IMR-90 (cell line): ENCODE measurements at regions not wholly inside any gene's neighbourhood (a gene's known extent, or its start where the extent isn't known, plus 50 kb on each side); places are given as distances from the start of the nearest gene placed in this dataset.

Experiments
- ATAC-seq: fragments of 200-7000 bp; cut with Tn5 transposase; 2 replicates; pipeline ENCODE4 v1.9.1; 2020; ENCODE audit warnings: low read depth, mild to moderate bottlenecking, moderate library complexity
- BruUV-seq: library from RNA; stranded (reverse); fragments of 400-500 nt; replicated peaks from 2 replicates; lab custom pipeline; 2021; lab: Mats Ljungman, UMichigan
- CTCF ChIA-PET: fragments of 300-600 bp; formaldehyde crosslinking; extraction: SDS; loops from one replicate; lab custom pipeline; 2021; ENCODE audit warnings: antibody characterized with exemption; lab: Yijun Ruan, JAX
- POLR2A ChIA-PET: fragments of 300-600 bp; sonication (Branson Sonifier 250); formaldehyde crosslinking; loops from one replicate; lab custom pipeline; 2022; ENCODE audit warnings: antibody characterized with exemption; ENCODE audit not compliant: unreplicated experiment; lab: Charles Lee
- DNase-seq: peaks from one replicate; pipeline ENCODE4 v3.0.0; 2013
- H2AFZ ChIP-seq: replicated peaks from 2 replicates; pipeline ENCODE3; 2013; ENCODE audit warnings: low read length, mild to moderate bottlenecking; ENCODE audit not compliant: poor library complexity
- H2AK5ac ChIP-seq: 2 replicates; pipeline ENCODE4 v1.6.1; 2013; ENCODE audit warnings: low read depth, low read length, inconsistent platforms
- H2AK9ac ChIP-seq: replicated peaks from 2 replicates; pipeline ENCODE3; 2013; ENCODE audit warnings: mild to moderate bottlenecking, low read depth, low read length, moderate library complexity; ENCODE audit not compliant: poor library complexity
- H2BK120ac ChIP-seq: 2 replicates; pipeline ENCODE4 v1.6.1; 2013; ENCODE audit warnings: low read depth, low read length, inconsistent platforms
- H2BK15ac ChIP-seq: 3 replicates; pipeline ENCODE4 v1.6.1; 2013; ENCODE audit warnings: low read depth, low read length, inconsistent platforms
- H2BK20ac ChIP-seq: 2 replicates; pipeline ENCODE4 v1.6.1; 2013; ENCODE audit warnings: low read depth, mild to moderate bottlenecking, inconsistent platforms, low read length, moderate library complexity
- H2BK5ac ChIP-seq: 2 replicates; pipeline ENCODE4 v1.6.1; 2013; ENCODE audit warnings: mild to moderate bottlenecking, low read depth, low read length, inconsistent platforms; ENCODE audit not compliant: poor library complexity, severe bottlenecking
- H3K14ac ChIP-seq: replicated peaks from 2 replicates; pipeline ENCODE4 v1.6.1; 2013; ENCODE audit warnings: low read depth, low read length, inconsistent platforms
- H3K18ac ChIP-seq: 2 replicates; pipeline ENCODE4 v1.6.1; 2013; ENCODE audit warnings: low read depth, low read length, control low read depth
- H3K23ac ChIP-seq: 2 replicates; pipeline ENCODE4 v1.6.1; 2013; ENCODE audit warnings: low read depth, low read length, inconsistent platforms
- H3K27ac ChIP-seq: 2 replicates; pipeline ENCODE4 v1.5.1; 2013; ENCODE audit warnings: mild to moderate bottlenecking, control low read depth, low read length; ENCODE audit not compliant: insufficient read depth
- H3K27me3 ChIP-seq: 2 replicates; pipeline ENCODE4 v1.6.1; 2013; ENCODE audit warnings: low read length; ENCODE audit not compliant: control insufficient read depth, insufficient read depth
- H3K36me3 ChIP-seq: 2 replicates; pipeline ENCODE4 v1.6.1; 2013; ENCODE audit warnings: low read length, mixed read lengths; ENCODE audit not compliant: control insufficient read depth, insufficient read depth
- H3K4ac ChIP-seq: 2 replicates; pipeline ENCODE4 v1.6.1; 2013; ENCODE audit warnings: low read depth, low read length, inconsistent platforms
- H3K4me1 ChIP-seq: 2 replicates; pipeline ENCODE4 v1.6.1; 2013; ENCODE audit warnings: low read length, mixed read lengths; ENCODE audit not compliant: control insufficient read depth, insufficient read depth
- H3K4me2 ChIP-seq: 2 replicates; pipeline ENCODE4 v1.6.1; 2013; ENCODE audit warnings: low read depth, mild to moderate bottlenecking, control low read depth, low read length, moderate library complexity
- H3K4me3 ChIP-seq: 2 replicates; pipeline ENCODE4 v1.5.1; 2013; ENCODE audit warnings: low read depth, mild to moderate bottlenecking, control low read depth, low read length, moderate library complexity; ENCODE audit not compliant: insufficient read depth
- H3K56ac ChIP-seq: 2 replicates; pipeline ENCODE4 v1.6.1; 2013; ENCODE audit warnings: low read length, inconsistent platforms; ENCODE audit not compliant: insufficient read depth; ENCODE audit errors: extremely low read depth
- H3K79me1 ChIP-seq, 2 experiments: 2 replicates each; pipeline ENCODE4 v1.6.1; 2013; ENCODE audit warnings: low read length in 2 of 2, inconsistent platforms in 1 of 2, low read depth in 1 of 2
- H3K9ac ChIP-seq: 2 replicates; pipeline ENCODE4 v1.6.1; 2013; ENCODE audit warnings: low read depth, low read length, control low read depth
- H3K9me1 ChIP-seq: 2 replicates; pipeline ENCODE4 v1.6.1; 2013; ENCODE audit warnings: low read length, inconsistent platforms; ENCODE audit not compliant: insufficient read depth
- H3K9me3 ChIP-seq: 2 replicates; pipeline ENCODE4 v1.6.1; 2013; ENCODE audit warnings: low read length; ENCODE audit not compliant: control insufficient read depth, insufficient read depth
- H4K20me1 ChIP-seq: 2 replicates; pipeline ENCODE4 v1.6.1; 2013; ENCODE audit warnings: low read length, inconsistent platforms; ENCODE audit not compliant: insufficient read depth
- H4K5ac ChIP-seq: 2 replicates; pipeline ENCODE4 v1.6.1; 2013; ENCODE audit warnings: mild to moderate bottlenecking, low read depth, low read length, control low read depth
- H4K8ac ChIP-seq, 2 experiments: 2 replicates each; pipeline ENCODE4 v1.6.1; 2013; ENCODE audit warnings: low read depth in 2 of 2, low read length in 2 of 2, control low read depth in 1 of 2, inconsistent platforms in 1 of 2
- H4K91ac ChIP-seq: 2 replicates; pipeline ENCODE4 v1.6.1; 2013; ENCODE audit warnings: low read depth, low read length, inconsistent platforms; ENCODE audit not compliant: insufficient read depth
- CEBPB ChIP-seq: IDR thresholded peaks from 2 replicates; pipeline ENCODE4 v1.6.1; 2012; ENCODE audit warnings: low read depth, low read length, improper control_type of control experiment
- CTCF ChIP-seq: conservative IDR thresholded peaks from 2 replicates; pipeline ENCODE4 v1.5.1; 2012; ENCODE audit warnings: mild to moderate bottlenecking, low read depth, low read length, improper control_type of control experiment
- FOS ChIP-seq: fragments of 150-350 bp; IDR thresholded peaks from 2 replicates; pipeline ENCODE4 v1.6.1; 2016; ENCODE audit warnings: low read depth, low read length
- MAFK ChIP-seq: IDR thresholded peaks from 2 replicates; pipeline ENCODE4 v1.6.1; 2012; ENCODE audit warnings: low read depth, low read length, improper control_type of control experiment
- MAZ ChIP-seq: IDR thresholded peaks from 2 replicates; pipeline ENCODE4 v1.6.1; 2012; ENCODE audit warnings: low read depth, mild to moderate bottlenecking, low read length, improper control_type of control experiment, moderate library complexity, borderline replicate concordance
- MXI1 ChIP-seq: IDR thresholded peaks from 2 replicates; pipeline ENCODE4 v1.6.1; 2012; ENCODE audit warnings: low read depth, mild to moderate bottlenecking, low read length, moderate library complexity, borderline replicate concordance
- NFE2L2 ChIP-seq: fragments of 150-350 bp; IDR thresholded peaks from 2 replicates; pipeline ENCODE4 v1.6.1; 2016; ENCODE audit warnings: low read depth, mild to moderate bottlenecking, low read length
- POLR2A ChIP-seq: IDR thresholded peaks from 2 replicates; pipeline ENCODE4 v1.6.1; 2012; ENCODE audit warnings: mild to moderate bottlenecking, low read depth, low read length
- RAD21 ChIP-seq: IDR thresholded peaks from 2 replicates; pipeline ENCODE4 v1.6.1; 2012; ENCODE audit warnings: low read length, improper control_type of control experiment
- RCOR1 ChIP-seq: IDR thresholded peaks from 2 replicates; pipeline ENCODE4 v1.6.1; 2012; ENCODE audit warnings: mild to moderate bottlenecking, low read length, improper control_type of control experiment; ENCODE audit not compliant: insufficient replicate concordance
- RFX5 ChIP-seq: IDR thresholded peaks from 2 replicates; pipeline ENCODE4 v1.8.0; 2012; ENCODE audit warnings: low read depth, mild to moderate bottlenecking, low read length, moderate library complexity
- SMC3 ChIP-seq: fragments of 150-350 bp; IDR thresholded peaks from 2 replicates; pipeline ENCODE4 v1.6.1; 2016; ENCODE audit warnings: low read depth, mild to moderate bottlenecking, antibody characterized with exemption, low read length, moderate library complexity
- USF2 ChIP-seq: fragments of 150-350 bp; IDR thresholded peaks from 2 replicates; pipeline ENCODE4 v1.6.1; 2017; ENCODE audit warnings: mild to moderate bottlenecking, antibody characterized with exemption, low read length, low read depth
- WGBS, 2 experiments: methylation state at CpG; one replicate each; pipeline versions ENCODE4 v1.1.5 to v1.1.7; 2013; ENCODE audit warnings: missing lambda C conversion rate in 2 of 2; ENCODE audit not compliant: insufficient read length in 1 of 2; ENCODE audit errors: extremely low coverage in 2 of 2; 5-methylcytosine and 5-hydroxymethylcytosine counted together
- dilution Hi-C: fragments of 300-500 bp; cut with HindIII; formaldehyde crosslinking; loops from one replicate; pipeline ENCODE4 v1.14.3; 2018; ENCODE audit warnings: low sequenced_read_pairs; ENCODE audit not compliant: unreplicated experiment
- in situ Hi-C: fragments of 300-500 bp; cut with MboI; formaldehyde crosslinking; loops from 3 replicates; pipeline ENCODE4 v1.14.3; 2019; ENCODE audit warnings: low sequenced_read_pairs, inconsistent platforms, mixed read lengths
- intact Hi-C: fragments of 100-400 bp; cut with micrococcal nuclease; formaldehyde crosslinking; loops from 2 replicates; pipeline ENCODE4 v1.10.0; 2022

GRCh38 chr14:100432652-100433427 lies 109.7 kb downstream of the SLC25A47 start (continued):
- TF ChIP-seq SMC3: no peak

- Histone ChIP-seq H2AFZ (no peak overlapping the region), H3K14ac (no peak overlapping the region), H3K56ac (no peak overlapping the region), H2BK20ac (no peak overlapping the region), H3K23ac (no peak overlapping the region), H2AK9ac (no peak overlapping the region), H2BK5ac (no peak overlapping the region), H3K4me1 (peaks cover 1% of the 10 kb centered on the region; the same call in 1 of the 2 replicates), H3K4me3 (no peak overlapping the region), H3K36me3 (no peaks in the 10 kb centered on the region), H3K4ac (no peak overlapping the region), H4K5ac (no peak overlapping the region), H3K4me2 (no peak overlapping the region), H3K27ac (no peak overlapping the region), H4K91ac (no peak overlapping the region), H3K9me1 (peaks cover 20% of the 10 kb centered on the region; the same call in 1 of the 2 replicates), H2AK5ac (no peak overlapping the region), H4K20me1 (peaks cover 25% of the 10 kb centered on the region; the same call in 1 of the 2 replicates), H2BK15ac (no peak overlapping the region), H3K27me3 (no peaks in the 10 kb centered on the region), H3K79me1 (peaks cover 9 to 25% of the 10 kb centered on the region in 2 experiments), H2BK120ac (no peak overlapping the region), H3K9ac (no peak overlapping the region), H3K18ac (no peak overlapping the region), H4K8ac (no peak overlapping the region), H3K9me3 (no peaks in the 10 kb centered on the region)
- CTCF ChIA-PET: no interaction called here
- no CpG with 5 or more reads among the region's 4 CpGs for WGBS, 2 experiments
- POLR2A ChIA-PET: no interaction called here
- intact Hi-C loops (no loop called here), dilution Hi-C loops (no loop called here), in situ Hi-C loops (no loop called here)
- ATAC-seq (no peak), DNase-seq (no peak)
- BruUV-seq: no TSS peak
- no peak for TF ChIP-seq USF2
- no peak for TF ChIP-seq CEBPB
- no peak for TF ChIP-seq SMC3
- no peak for TF ChIP-seq MXI1
- no peak for TF ChIP-seq NFE2L2
- TF ChIP-seq RFX5: no peak
- no peak for TF ChIP-seq POLR2A
- no peak for TF ChIP-seq MAZ
- TF ChIP-seq RAD21: no peak
- TF ChIP-seq RCOR1: no peak
- no peak for TF ChIP-seq CTCF
- TF ChIP-seq MAFK: no peak
- TF ChIP-seq FOS: no peak
These were observed 110.3 kb downstream of the SLC25A47 start for GRCh38 chr14:100433428-100433814.
